ENCODE measurements at regions not wholly inside any gene's neighbourhood (a gene's known extent, or its start where the extent isn't known, plus 50 kb on each side); places are given as distances from the start of the nearest gene placed in this dataset.

DNA sequence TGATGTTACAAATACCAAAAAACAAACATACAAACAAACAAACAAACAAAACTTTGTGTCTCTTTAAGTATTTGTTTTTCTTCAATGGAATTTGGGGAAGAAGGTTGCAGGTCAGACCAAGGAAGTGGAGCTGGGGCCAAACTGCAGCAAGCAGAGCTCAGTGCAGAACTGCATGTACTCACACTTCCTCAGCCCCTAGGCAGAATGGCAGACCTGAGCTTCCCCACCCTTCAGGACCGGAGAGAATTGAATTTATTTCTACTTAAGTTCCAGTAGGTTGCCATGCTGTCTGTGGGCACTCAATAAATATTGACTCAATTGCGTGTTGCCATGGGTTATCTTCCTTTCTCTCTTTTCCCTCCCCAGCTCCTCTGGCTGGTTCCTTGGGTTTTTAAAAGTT lies 173.6 kb downstream of the PTGER3 start (continued):
- TF ChIP-seq, protein P1, sequence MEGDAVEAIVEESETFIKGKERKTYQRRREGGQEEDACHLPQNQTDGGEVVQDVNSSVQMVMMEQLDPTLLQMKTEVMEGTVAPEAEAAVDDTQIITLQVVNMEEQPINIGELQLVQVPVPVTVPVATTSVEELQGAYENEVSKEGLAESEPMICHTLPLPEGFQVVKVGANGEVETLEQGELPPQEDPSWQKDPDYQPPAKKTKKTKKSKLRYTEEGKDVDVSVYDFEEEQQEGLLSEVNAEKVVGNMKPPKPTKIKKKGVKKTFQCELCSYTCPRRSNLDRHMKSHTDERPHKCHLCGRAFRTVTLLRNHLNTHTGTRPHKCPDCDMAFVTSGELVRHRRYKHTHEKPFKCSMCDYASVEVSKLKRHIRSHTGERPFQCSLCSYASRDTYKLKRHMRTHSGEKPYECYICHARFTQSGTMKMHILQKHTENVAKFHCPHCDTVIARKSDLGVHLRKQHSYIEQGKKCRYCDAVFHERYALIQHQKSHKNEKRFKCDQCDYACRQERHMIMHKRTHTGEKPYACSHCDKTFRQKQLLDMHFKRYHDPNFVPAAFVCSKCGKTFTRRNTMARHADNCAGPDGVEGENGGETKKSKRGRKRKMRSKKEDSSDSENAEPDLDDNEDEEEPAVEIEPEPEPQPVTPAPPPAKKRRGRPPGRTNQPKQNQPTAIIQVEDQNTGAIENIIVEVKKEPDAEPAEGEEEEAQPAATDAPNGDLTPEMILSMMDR (IDR thresholded peaks at IDR 0.05 in 2 of 3, conservative IDR thresholded peaks at IDR 0.05 in 1 of 3; ENCODE audit: borderline replicate concordance in 1 of 3, insufficient read depth in 1 of 3, low read depth in 2 of 3, low read length in 2 of 3) = no peak
- no peak for TF ChIP-seq SRF (IDR thresholded peaks at IDR 0.05; ENCODE audit: low read depth)

DNA sequence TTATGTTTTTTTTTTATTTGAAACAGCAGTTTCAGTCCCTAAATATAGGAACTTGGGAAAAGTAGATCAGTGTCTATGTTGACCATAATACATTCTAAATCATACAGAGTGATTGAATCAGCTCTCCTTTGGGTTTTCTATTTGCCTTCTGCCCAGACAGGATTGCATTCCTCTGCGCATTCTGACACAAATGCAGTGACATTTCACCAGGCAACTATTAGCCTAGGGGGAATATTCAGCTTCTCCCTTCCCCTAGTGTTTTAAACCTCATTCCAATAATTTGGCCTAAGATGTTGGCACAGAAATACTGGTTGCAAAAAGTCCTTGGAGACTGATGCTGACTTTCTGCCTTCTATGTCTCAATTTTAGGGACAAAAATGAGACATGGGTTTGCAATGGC lies 172.8 kb downstream of the PTGER3 start:
- DNase-seq (ENCODE audit: low read depth, low spot score) = no peak
- H3K4me3 ChIP-seq (replicated peaks in 1 of 2; ENCODE audit: low read depth in 1 of 2, low read length in 2 of 2) = no peak overlapping the region
- BruUV-seq (replicated peaks) = no TSS peak
- ATAC-seq = no peak
- POLR2A ChIA-PET = no interaction called here
- H3K79me2 ChIP-seq (ENCODE audit: insufficient read depth, low read length) = no peaks in the 10 kb centered on the region
- no peak overlapping the region for H2AFZ ChIP-seq (ENCODE audit: low read depth, low read length, poor library complexity, severe bottlenecking)
- RAD21 ChIA-PET (ENCODE audit: low non-redundant PET in 1 of 2, low total read pairs in 2 of 2, uncharacterized antibody in 2 of 2, unreplicated experiment in 2 of 2) = no interaction called here
- H4K20me1 ChIP-seq (ENCODE audit: insufficient read depth) = no peaks in the 10 kb centered on the region
- CTCF ChIA-PET = no interaction called here
- no peak overlapping the region for H3K27ac ChIP-seq (ENCODE audit: low read depth, low read length)
- no peaks in the 10 kb centered on the region for H3K27me3 ChIP-seq (ENCODE audit: insufficient read depth, low read length)
- no peak overlapping the region for H3K4me2 ChIP-seq (ENCODE audit: low read length)
- no peak overlapping the region for H3K9ac ChIP-seq (ENCODE audit: low read length)
- no peaks in the 10 kb centered on the region for H3K36me3 ChIP-seq (ENCODE audit: control insufficient read depth in 1 of 2, insufficient read depth in 2 of 2, low read length in 2 of 2)
- H3K4me1 ChIP-seq (ENCODE audit: control insufficient read depth in 1 of 2, insufficient read depth in 2 of 2, low read length in 2 of 2) = no peaks in the 10 kb centered on the region
- no peaks in the 10 kb centered on the region for H3K9me3 ChIP-seq (ENCODE audit: control insufficient read depth in 1 of 2, insufficient read depth in 1 of 2, low read depth in 1 of 2, low read length in 2 of 2)
- no peaks in the 10 kb centered on the region for H3K9me2 ChIP-seq (ENCODE audit: insufficient read depth)
- TF ChIP-seq POLR2AphosphoS5 (IDR thresholded peaks at IDR 0.05; ENCODE audit: low read depth, low read length) = no peak
- TF ChIP-seq, protein P2, sequence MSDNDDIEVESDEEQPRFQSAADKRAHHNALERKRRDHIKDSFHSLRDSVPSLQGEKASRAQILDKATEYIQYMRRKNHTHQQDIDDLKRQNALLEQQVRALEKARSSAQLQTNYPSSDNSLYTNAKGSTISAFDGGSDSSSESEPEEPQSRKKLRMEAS (IDR thresholded peaks at IDR 0.05) = no peak
- no peak for TF ChIP-seq CEBPB (IDR thresholded peaks at IDR 0.05; ENCODE audit: low read depth)
- TF ChIP-seq EGR1 (IDR thresholded peaks at IDR 0.05; ENCODE audit: low read depth) = no peak
- intact Hi-C loops (cut with micrococcal nuclease) = no loop called here

DNA sequence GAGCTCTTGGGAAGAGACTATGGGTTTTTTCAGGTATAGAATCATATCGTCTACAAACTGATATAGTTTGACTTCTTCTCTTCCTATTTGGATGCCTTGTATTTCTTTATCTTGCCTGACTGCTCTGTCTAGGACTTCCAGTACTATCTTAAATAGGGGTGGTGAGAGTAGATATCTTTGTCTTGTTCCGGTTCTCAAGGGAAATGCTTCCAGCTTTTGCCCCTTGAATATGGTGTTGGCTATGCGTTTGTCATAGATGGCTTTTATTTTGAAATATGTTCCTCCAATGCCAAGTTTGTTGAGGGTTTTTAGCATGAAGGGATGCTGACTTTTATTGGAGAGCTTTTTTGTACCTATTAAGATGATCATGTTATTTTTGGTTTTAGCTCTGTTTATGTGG lies 170.3 kb downstream of the PTGER3 start:
- no TSS peak for BruUV-seq (replicated peaks)
- Histone ChIP-seq H3K9me3 (ENCODE audit: control insufficient read depth in 1 of 2, insufficient read depth in 1 of 2, low read depth in 1 of 2, low read length in 2 of 2) (no peaks in the 10 kb centered on the region), H3K27me3 (ENCODE audit: insufficient read depth, low read length) (no peaks in the 10 kb centered on the region), H4K20me1 (ENCODE audit: insufficient read depth) (no peaks in the 10 kb centered on the region), H3K9ac (ENCODE audit: low read length) (no peak overlapping the region), H2AFZ (ENCODE audit: low read depth, low read length, poor library complexity, severe bottlenecking) (no peak overlapping the region), H3K4me1 (ENCODE audit: control insufficient read depth in 1 of 2, insufficient read depth in 2 of 2, low read length in 2 of 2) (no peaks in the 10 kb centered on the region), H3K4me2 (ENCODE audit: low read length) (no peak overlapping the region), H3K36me3 (ENCODE audit: control insufficient read depth in 1 of 2, insufficient read depth in 2 of 2, low read length in 2 of 2) (no peaks in the 10 kb centered on the region), H3K9me2 (ENCODE audit: insufficient read depth) (no peaks in the 10 kb centered on the region), H3K27ac (ENCODE audit: low read depth, low read length) (no peak overlapping the region), H3K79me2 (ENCODE audit: insufficient read depth, low read length) (no peaks in the 10 kb centered on the region), H3K4me3 (replicated peaks in 1 of 2; ENCODE audit: low read depth in 1 of 2, low read length in 2 of 2) (no peak overlapping the region)
- ChIA-PET POLR2A (no interaction called here), RAD21 (ENCODE audit: low non-redundant PET in 1 of 2, low total read pairs in 2 of 2, uncharacterized antibody in 2 of 2, unreplicated experiment in 2 of 2) (no interaction called here), CTCF (no interaction called here)
- ATAC-seq (no peak), DNase-seq (ENCODE audit: low read depth, low spot score) (no peak)
- intact Hi-C loops (cut with micrococcal nuclease) = no loop called here
- TF ChIP-seq EZH2phosphoT487 (IDR thresholded peaks at IDR 0.05; ENCODE audit: borderline replicate concordance) (no peak), POLR2A (IDR thresholded peaks at IDR 0.05; ENCODE audit: borderline replicate concordance, extremely low read depth, insufficient read depth, insufficient read length) (no peak), POLR2AphosphoS5 (IDR thresholded peaks at IDR 0.05; ENCODE audit: low read depth, low read length) (no peak), EZH2 (IDR thresholded peaks at IDR 0.05) (no peak), ELF1 (IDR thresholded peaks at IDR 0.05; ENCODE audit: borderline replicate concordance, low read depth) (no peak), ZFX (IDR thresholded peaks at IDR 0.05) (no peak), ZNF274 (IDR thresholded peaks at IDR 0.05; ENCODE audit: low read depth, low read length) (no peak), CBX3 (IDR thresholded peaks at IDR 0.05; ENCODE audit: low read depth) (no peak), SP1 (IDR thresholded peaks at IDR 0.05; ENCODE audit: low read depth) (no peak), RAD21 (IDR thresholded peaks at IDR 0.05; ENCODE audit: low read depth) (no peak), EGR1 (IDR thresholded peaks at IDR 0.05; ENCODE audit: low read depth) (no peak)
- TF ChIP-seq, protein P3, sequence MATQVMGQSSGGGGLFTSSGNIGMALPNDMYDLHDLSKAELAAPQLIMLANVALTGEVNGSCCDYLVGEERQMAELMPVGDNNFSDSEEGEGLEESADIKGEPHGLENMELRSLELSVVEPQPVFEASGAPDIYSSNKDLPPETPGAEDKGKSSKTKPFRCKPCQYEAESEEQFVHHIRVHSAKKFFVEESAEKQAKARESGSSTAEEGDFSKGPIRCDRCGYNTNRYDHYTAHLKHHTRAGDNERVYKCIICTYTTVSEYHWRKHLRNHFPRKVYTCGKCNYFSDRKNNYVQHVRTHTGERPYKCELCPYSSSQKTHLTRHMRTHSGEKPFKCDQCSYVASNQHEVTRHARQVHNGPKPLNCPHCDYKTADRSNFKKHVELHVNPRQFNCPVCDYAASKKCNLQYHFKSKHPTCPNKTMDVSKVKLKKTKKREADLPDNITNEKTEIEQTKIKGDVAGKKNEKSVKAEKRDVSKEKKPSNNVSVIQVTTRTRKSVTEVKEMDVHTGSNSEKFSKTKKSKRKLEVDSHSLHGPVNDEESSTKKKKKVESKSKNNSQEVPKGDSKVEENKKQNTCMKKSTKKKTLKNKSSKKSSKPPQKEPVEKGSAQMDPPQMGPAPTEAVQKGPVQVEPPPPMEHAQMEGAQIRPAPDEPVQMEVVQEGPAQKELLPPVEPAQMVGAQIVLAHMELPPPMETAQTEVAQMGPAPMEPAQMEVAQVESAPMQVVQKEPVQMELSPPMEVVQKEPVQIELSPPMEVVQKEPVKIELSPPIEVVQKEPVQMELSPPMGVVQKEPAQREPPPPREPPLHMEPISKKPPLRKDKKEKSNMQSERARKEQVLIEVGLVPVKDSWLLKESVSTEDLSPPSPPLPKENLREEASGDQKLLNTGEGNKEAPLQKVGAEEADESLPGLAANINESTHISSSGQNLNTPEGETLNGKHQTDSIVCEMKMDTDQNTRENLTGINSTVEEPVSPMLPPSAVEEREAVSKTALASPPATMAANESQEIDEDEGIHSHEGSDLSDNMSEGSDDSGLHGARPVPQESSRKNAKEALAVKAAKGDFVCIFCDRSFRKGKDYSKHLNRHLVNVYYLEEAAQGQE (IDR thresholded peaks at IDR 0.05; ENCODE audit: low read depth) = no peak

Data from HCT116 (cell line).